Mesothelial cell of epicardium (in vitro differentiated cells): ENCODE measurements at regions not wholly inside any gene's neighbourhood (a gene's known extent, or its start where the extent isn't known, plus 50 kb on each side); places are given as distances from the start of the nearest gene placed in this dataset.

Experiments used
- DNase-seq, 2 experiments: peaks; one replicate each; pipeline ENCODE4 v3.0.0; 2021; ENCODE audit warnings: low spot score in 2 of 2; ENCODE audit not compliant: unreplicated experiment in 2 of 2
- H3K27ac Mint-ChIP-seq: 2 replicates; pipeline ENCODE4 v1.8.0; 2021; ENCODE audit warnings: mixed read lengths
- H3K27me3 Mint-ChIP-seq: 2 replicates; pipeline ENCODE4 v1.8.0; 2021; ENCODE audit warnings: low read depth, mixed read lengths
- H3K36me3 Mint-ChIP-seq: 2 replicates; pipeline ENCODE4 v1.8.0; 2021; ENCODE audit warnings: mixed read lengths
- H3K4me1 Mint-ChIP-seq: 2 replicates; pipeline ENCODE4 v1.8.0; 2021; ENCODE audit warnings: mixed read lengths
- H3K4me3 Mint-ChIP-seq: 2 replicates; pipeline ENCODE4 v1.8.0; 2021; ENCODE audit warnings: mild to moderate bottlenecking, moderate library complexity, mixed read lengths
- H3K9me3 Mint-ChIP-seq: 2 replicates; pipeline ENCODE4 v1.8.0; 2021; ENCODE audit warnings: mixed read lengths
- TF ChIP-seq, protein P1 (sequence below): fragments of 200-600 bp; sonication (generic); IDR thresholded peaks from one replicate; pipeline ENCODE4 v1.5.0; 2021; ENCODE audit warnings: antibody characterized with exemption; ENCODE audit not compliant: unreplicated experiment

GRCh38 chr6:159441704-159441981 lies 251.4 kb downstream of the SOD2 start:
- no peak for DNase-seq
- Mint-ChIP-seq H3K4me1 (no peaks in the 10 kb centered on the region), H3K4me3 (no peak overlapping the region), H3K27ac (no peak overlapping the region), H3K36me3 (no peaks in the 10 kb centered on the region), H3K9me3 (peaks cover 3% of the 10 kb centered on the region), H3K27me3 (peaks cover 27% of the 10 kb centered on the region)
- TF ChIP-seq, protein P1, sequence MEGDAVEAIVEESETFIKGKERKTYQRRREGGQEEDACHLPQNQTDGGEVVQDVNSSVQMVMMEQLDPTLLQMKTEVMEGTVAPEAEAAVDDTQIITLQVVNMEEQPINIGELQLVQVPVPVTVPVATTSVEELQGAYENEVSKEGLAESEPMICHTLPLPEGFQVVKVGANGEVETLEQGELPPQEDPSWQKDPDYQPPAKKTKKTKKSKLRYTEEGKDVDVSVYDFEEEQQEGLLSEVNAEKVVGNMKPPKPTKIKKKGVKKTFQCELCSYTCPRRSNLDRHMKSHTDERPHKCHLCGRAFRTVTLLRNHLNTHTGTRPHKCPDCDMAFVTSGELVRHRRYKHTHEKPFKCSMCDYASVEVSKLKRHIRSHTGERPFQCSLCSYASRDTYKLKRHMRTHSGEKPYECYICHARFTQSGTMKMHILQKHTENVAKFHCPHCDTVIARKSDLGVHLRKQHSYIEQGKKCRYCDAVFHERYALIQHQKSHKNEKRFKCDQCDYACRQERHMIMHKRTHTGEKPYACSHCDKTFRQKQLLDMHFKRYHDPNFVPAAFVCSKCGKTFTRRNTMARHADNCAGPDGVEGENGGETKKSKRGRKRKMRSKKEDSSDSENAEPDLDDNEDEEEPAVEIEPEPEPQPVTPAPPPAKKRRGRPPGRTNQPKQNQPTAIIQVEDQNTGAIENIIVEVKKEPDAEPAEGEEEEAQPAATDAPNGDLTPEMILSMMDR = no peak

DNA sequence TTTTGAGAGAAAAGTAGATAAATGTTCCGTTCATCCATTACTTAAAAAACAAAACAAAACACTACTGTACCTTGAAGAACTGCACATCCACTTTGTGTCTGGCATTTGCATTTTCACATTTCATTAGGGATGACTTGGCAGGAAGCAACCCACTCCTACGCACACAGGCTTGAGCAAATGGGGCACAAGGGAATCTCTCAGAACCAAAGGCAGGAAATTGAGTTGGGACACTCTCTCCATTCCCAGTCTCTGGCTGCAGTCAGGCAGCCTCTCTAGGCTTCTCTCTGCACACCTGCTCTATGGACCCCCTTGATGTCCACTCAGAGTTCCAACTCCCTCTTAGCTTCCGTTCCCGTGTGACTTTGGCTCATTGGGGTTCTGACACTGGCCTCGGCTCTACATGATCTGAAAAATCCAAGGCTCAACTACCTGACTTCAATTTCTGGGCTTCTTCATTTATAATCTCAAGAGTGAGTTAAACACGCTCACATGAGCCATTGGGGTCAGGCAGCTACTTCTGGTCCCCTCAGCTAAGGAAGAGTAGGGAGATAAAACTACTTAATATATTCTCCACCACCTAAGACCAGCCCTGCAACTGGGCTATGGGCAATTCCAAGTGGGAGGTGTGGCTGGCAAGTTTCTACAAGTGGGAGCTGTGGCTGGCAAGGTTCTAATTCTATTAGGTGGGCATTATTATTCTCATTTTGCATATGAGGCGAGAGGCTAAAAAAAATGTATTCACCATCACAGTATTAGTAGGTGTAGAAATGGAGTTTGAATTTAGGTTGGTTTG lies 251.9 kb downstream of the SOD2 start:
- H3K27ac Mint-ChIP-seq = no peak overlapping the region
- no peaks in the 10 kb centered on the region for H3K4me1 Mint-ChIP-seq
- TF ChIP-seq, protein P1 = no peak
- no peaks in the 10 kb centered on the region for H3K36me3 Mint-ChIP-seq
- DNase-seq = no peak
- peaks cover 27% of the 10 kb centered on the region for H3K27me3 Mint-ChIP-seq
- no peak overlapping the region for H3K4me3 Mint-ChIP-seq
- H3K9me3 Mint-ChIP-seq = peaks cover 3% of the 10 kb centered on the region

DNA sequence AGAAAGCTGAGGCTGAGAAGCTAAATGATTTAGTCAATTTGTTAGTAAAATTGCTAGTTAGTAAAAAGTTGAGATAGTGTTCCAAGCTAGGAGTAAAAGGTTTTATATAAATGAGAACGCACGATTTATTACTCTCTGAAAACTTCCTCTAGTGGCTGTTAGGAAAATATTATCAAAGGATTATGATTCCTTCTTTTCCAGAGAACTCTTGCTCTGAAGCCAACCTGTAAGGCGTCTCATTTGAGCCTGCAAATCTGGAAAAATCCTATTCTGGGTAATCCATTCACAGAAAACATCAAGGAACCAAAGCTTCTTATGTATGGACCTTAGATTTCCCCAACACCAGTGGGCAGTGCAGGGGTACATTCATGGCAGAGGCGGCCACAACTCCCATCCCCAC lies 252.7 kb downstream of the SOD2 start:
- Mint-ChIP-seq H3K9me3 (peaks cover 8% of the 10 kb centered on the region), H3K4me3 (no peak overlapping the region), H3K27ac (no peak overlapping the region), H3K27me3 (peaks cover 27% of the 10 kb centered on the region), H3K4me1 (no peaks in the 10 kb centered on the region), H3K36me3 (no peaks in the 10 kb centered on the region)
- TF ChIP-seq, protein P1 = no peak
- no peak for DNase-seq

- no peak overlapping the region for H3K27ac Mint-ChIP-seq
Measured at GRCh38 chr6:159439651-159440050, 253.4 kb downstream of the SOD2 start.

GRCh38 chr6:159438106-159438505 lies 254.9 kb downstream of the SOD2 start:
- Mint-ChIP-seq H3K27me3 (peaks cover 19% of the 10 kb centered on the region), H3K27ac (no peak overlapping the region), H3K36me3 (no peaks in the 10 kb centered on the region), H3K4me1 (no peaks in the 10 kb centered on the region), H3K4me3 (no peak overlapping the region), H3K9me3 (peaks cover 24% of the 10 kb centered on the region)
- TF ChIP-seq, protein P1 = no peak
- DNase-seq = no peak

More at GRCh38 chr6:159439651-159440050, 253.4 kb downstream of the SOD2 start:
- DNase-seq = no peak
- TF ChIP-seq, protein P1 = no peak
- Mint-ChIP-seq H3K9me3 (peaks cover 13% of the 10 kb centered on the region), H3K36me3 (no peaks in the 10 kb centered on the region), H3K27me3 (peaks cover 27% of the 10 kb centered on the region), H3K4me1 (no peaks in the 10 kb centered on the region), H3K4me3 (no peak overlapping the region)
